HEK293 (cell line): ENCODE measurements at regions not wholly inside any gene's neighbourhood (a gene's known extent, or its start where the extent isn't known, plus 50 kb on each side); places are given as distances from the start of the nearest gene placed in this dataset.

Experiments
- CTCF ChIP-seq: fragments of 450-650 bp; formaldehyde crosslinking; IDR thresholded peaks from 2 replicates; pipeline ENCODE4 v1.5.1; 2016; ENCODE audit warnings: missing biosample characterization, missing genetic modification characterization
- GLI4 ChIP-seq: fragments of 450-650 bp; formaldehyde crosslinking; IDR thresholded peaks from 2 replicates; pipeline ENCODE4 v1.5.1; 2016; ENCODE audit warnings: missing biosample characterization, missing genetic modification characterization
- HOXA7 ChIP-seq: sonication (generic); formaldehyde crosslinking; IDR thresholded peaks from 2 replicates; pipeline ENCODE4 v1.8.1; 2022; ENCODE audit warnings: missing genetic modification reagents, borderline replicate concordance
- PATZ1 ChIP-seq: fragments of 450-650 bp; formaldehyde crosslinking; IDR thresholded peaks from 2 replicates; pipeline ENCODE4 v1.5.1; 2016; ENCODE audit warnings: missing biosample characterization, missing genetic modification characterization
- REST ChIP-seq: fragments of 450-650 bp; formaldehyde crosslinking; IDR thresholded peaks from 2 replicates; pipeline ENCODE4 v1.5.1; 2016; ENCODE audit warnings: missing biosample characterization, missing genetic modification characterization
- SP7 ChIP-seq: fragments of 450-650 bp; formaldehyde crosslinking; IDR thresholded peaks from 2 replicates; pipeline ENCODE4 v1.5.1; 2016; ENCODE audit warnings: missing biosample characterization, missing genetic modification characterization
- TCF7L2 ChIP-seq: IDR thresholded peaks from 2 replicates; pipeline ENCODE4 v1.6.1; 2011; ENCODE audit warnings: low read depth, mild to moderate bottlenecking, inconsistent platforms, low read length, moderate library complexity, borderline replicate concordance
- ZNF214 ChIP-seq: fragments of 450-650 bp; formaldehyde crosslinking; IDR thresholded peaks from 2 replicates; pipeline ENCODE4 v1.5.1; 2017; ENCODE audit warnings: missing biosample characterization, mild to moderate bottlenecking, missing genetic modification characterization, borderline replicate concordance
- ZNF302 ChIP-seq: fragments of 450-650 bp; formaldehyde crosslinking; IDR thresholded peaks from 2 replicates; pipeline ENCODE4 v1.5.1; 2016; ENCODE audit warnings: missing biosample characterization, missing genetic modification characterization, low read depth
- ZNF549 ChIP-seq: fragments of 450-650 bp; IDR thresholded peaks from 2 replicates; pipeline ENCODE4 v1.5.1; 2018; ENCODE audit warnings: missing biosample characterization, missing genetic modification characterization, mild to moderate bottlenecking, inconsistent platforms, moderate library complexity
- ZNF777 ChIP-seq: fragments of 450-650 bp; formaldehyde crosslinking; IDR thresholded peaks from 2 replicates; pipeline ENCODE4 v1.5.1; 2017; ENCODE audit warnings: missing biosample characterization, missing genetic modification characterization, borderline replicate concordance
- ZSCAN18 ChIP-seq: fragments of 450-650 bp; formaldehyde crosslinking; IDR thresholded peaks from 2 replicates; pipeline ENCODE4 v1.5.1; 2016; ENCODE audit warnings: missing biosample characterization, missing genetic modification characterization

GRCh38 chr3:109977897-109978296 lies 640.6 kb upstream of the DPPA4 start:
- no peak for TF ChIP-seq ZSCAN18 (tag by site-specific recombination)
- no peak for TF ChIP-seq ZNF549 (tag by site-specific recombination)
- no peak for TF ChIP-seq GLI4
- no peak for TF ChIP-seq CTCF (tag by site-specific recombination)
- TF ChIP-seq ZNF302 (tag by site-specific recombination) = no peak
- TF ChIP-seq PATZ1 (tag by site-specific recombination) = no peak
- no peak for TF ChIP-seq ZNF214 (tag by site-specific recombination)
- no peak for TF ChIP-seq SP7 (tag by site-specific recombination)
- no peak for TF ChIP-seq TCF7L2
- no peak for TF ChIP-seq REST (tag by site-specific recombination)
- no peak for TF ChIP-seq HOXA7
- no peak for TF ChIP-seq ZNF777 (tag by site-specific recombination)
